Fibroblast of skin of left quadriceps (primary cell): ENCODE measurements at regions not wholly inside any gene's neighbourhood (a gene's known extent, or its start where the extent isn't known, plus 50 kb on each side); places are given as distances from the start of the nearest gene placed in this dataset.
A peak's percentile ranks its signal among the peaks of the same experiment; 100 is the strongest.
"Not testable (repeated sequence)": the region's sequence is repeated elsewhere in the genome, so short reads cannot be mapped to it uniquely, and the experiment has no call there.

Experiments
- DNase-seq, 2 experiments: peaks; one replicate each; pipeline ENCODE4 v3.0.0-alpha.2; 2013; ENCODE audit warnings: low read depth in 2 of 2

- DNase-seq: no peak
These were observed 1142.3 kb downstream of the RPIA start for GRCh38 chr2:89833780-89834117.

- no peak for DNase-seq
These were observed 1142.8 kb downstream of the RPIA start for GRCh38 chr2:89834306-89834705.

- DNase-seq: peak in 1 of 2 experiments; percentile 20
These were observed 1144.9 kb downstream of the RPIA start for GRCh38 chr2:89836326-89836725.

- no peak for DNase-seq
These were observed 1146.6 kb downstream of the RPIA start for GRCh38 chr2:89837962-89838625.

GRCh38 chr2:89840175-89840574 lies 1148.7 kb downstream of the RPIA start:
- DNase-seq: not testable (repeated sequence)

GRCh38 chr2:89840781-89841475 lies 1149.5 kb downstream of the RPIA start:
- not testable (repeated sequence) for DNase-seq

- DNase-seq: no peak
These were observed 1150.0 kb downstream of the RPIA start for GRCh38 chr2:89841476-89841840.

GRCh38 chr2:89842180-89842908 lies 1150.9 kb downstream of the RPIA start:
- no peak for DNase-seq

GRCh38 chr2:89844221-89844943 lies 1152.9 kb downstream of the RPIA start:
- no peak for DNase-seq

- no peak for DNase-seq
These were observed 1154.1 kb downstream of the RPIA start for GRCh38 chr2:89845532-89845931.

GRCh38 chr2:89848114-89848513 lies 1156.6 kb downstream of the RPIA start:
- no peak for DNase-seq

GRCh38 chr2:89848763-89849368 lies 1157.4 kb downstream of the RPIA start:
- no peak for DNase-seq

GRCh38 chr2:89849731-89850130 lies 1158.3 kb downstream of the RPIA start:
- no peak for DNase-seq

GRCh38 chr2:89850481-89850880 lies 1159.0 kb downstream of the RPIA start:
- DNase-seq: no peak

- DNase-seq: no peak
These were observed 1159.6 kb downstream of the RPIA start for GRCh38 chr2:89850881-89851582.

GRCh38 chr2:89851583-89851905 lies 1160.1 kb downstream of the RPIA start:
- no peak for DNase-seq

- not testable (repeated sequence) for DNase-seq
These were observed 1162.0 kb downstream of the RPIA start for GRCh38 chr2:89853427-89853826.

GRCh38 chr2:89855752-89856151 lies 1164.3 kb downstream of the RPIA start:
- DNase-seq: not testable (repeated sequence)

- DNase-seq: not testable (repeated sequence)
These were observed 1164.8 kb downstream of the RPIA start for GRCh38 chr2:89856305-89856704.

GRCh38 chr2:89862164-89862563 lies 1170.7 kb downstream of the RPIA start:
- DNase-seq: not testable (repeated sequence)

GRCh38 chr2:89863209-89863608 lies 1171.7 kb downstream of the RPIA start:
- not testable (repeated sequence) for DNase-seq
